Gastrocnemius medialis (tissue), 4 donors: ENCODE measurements at regions not wholly inside any gene's neighbourhood (a gene's known extent, or its start where the extent isn't known, plus 50 kb on each side); places are given as distances from the start of the nearest gene placed in this dataset.

Source experiments
- ATAC-seq, 2 donors: fragments of 150-250 bp; one replicate each; pipeline ENCODE4 v1.9.1; 2016
- DNase-seq, 2 donors: peaks; one replicate each; pipeline ENCODE4 v3.0.0-alpha.2; 2019
- H3K27ac ChIP-seq, 4 donors: fragments of 200-600 bp; sonication (generic); 1 replicate in 1 of 4; 2 replicates in 3 of 4; pipeline ENCODE4 v1.5.1; 2016 to 2018; ENCODE audit warnings: mild to moderate bottlenecking in 2 of 4, moderate library complexity in 1 of 4
- H3K27me3 ChIP-seq, 3 donors: fragments of 200-600 bp; sonication (generic) in 2 of 3; 1 replicate in 1 of 3; 2 replicates in 2 of 3; pipeline versions ENCODE4 v1.5.1 to v1.6.0; 2016 to 2019; ENCODE audit warnings: mild to moderate bottlenecking in 1 of 3, moderate library complexity in 1 of 3
- H3K36me3 ChIP-seq, 2 donors: fragments of 200-600 bp; sonication (generic) in 1 of 2; one replicate each; pipeline ENCODE4 v1.5.1; 2017 to 2018
- H3K4me1 ChIP-seq, 2 donors: fragments of 200-600 bp; sonication (generic) in 1 of 2; one replicate each; pipeline ENCODE4 v1.5.1; 2016 to 2017; ENCODE audit warnings: mild to moderate bottlenecking in 2 of 2
- H3K4me3 ChIP-seq, 4 donors: fragments of 200-600 bp; sonication (generic) in 3 of 4; 1 replicate in 1 of 4; 2 replicates in 3 of 4; pipeline ENCODE4 v1.5.1; 2016 to 2019; ENCODE audit warnings: mild to moderate bottlenecking in 2 of 4
- H3K9me3 ChIP-seq, 3 donors: fragments of 200-600 bp; sonication (generic) in 2 of 3; 1 replicate in 1 of 3; 2 replicates in 2 of 3; pipeline ENCODE4 v1.5.1; 2016 to 2019
- CTCF ChIP-seq, 5 experiments: fragments of 450-650 bp in 3 of 5; fragments of 200-600 bp in 2 of 5; sonication (generic) in 2 of 5; IDR thresholded peaks in 4 of 5; conservative IDR thresholded peaks in 1 of 5; 1 replicate in 4 of 5; 2 replicates in 1 of 5; pipeline ENCODE4 v1.5.1; 2016 to 2019; ENCODE audit warnings: antibody characterized with exemption in 5 of 5, mild to moderate bottlenecking in 3 of 5, moderate library complexity in 3 of 5
- POLR2A ChIP-seq, 2 donors: fragments of 450-650 bp; IDR thresholded peaks; one replicate each; pipeline ENCODE4 v1.6.1; 2017; ENCODE audit warnings: antibody characterized with exemption in 2 of 2, mild to moderate bottlenecking in 2 of 2, moderate library complexity in 2 of 2
- in situ Hi-C, 4 donors: fragments of 200-750 bp; cut with MboI; loops; one replicate each; pipeline versions ENCODE4 v1.15.0 to v1.8.0; 2017; ENCODE audit warnings: low sequenced_read_pairs in 4 of 4
- intact Hi-C: fragments of 100-400 bp; cut with DNase I; formaldehyde crosslinking; loops from one replicate; pipeline ENCODE4 v1.15.1; 2023; ENCODE audit warnings: low total_unique reads

- Histone ChIP-seq H3K27ac (no peak overlapping the region), H3K27me3 (no peaks in the 10 kb centered on the region), H3K36me3 (no peaks in the 10 kb centered on the region), H3K9me3 (no peaks in the 10 kb centered on the region), H3K4me1 (no peaks in the 10 kb centered on the region), H3K4me3 (no peak overlapping the region)
- ATAC-seq (no peak), DNase-seq (no peak)
- intact Hi-C loops, result no loop called here
- TF ChIP-seq POLR2A (IDR thresholded peaks at IDR 0.05) (no peak), CTCF (IDR thresholded peaks at IDR 0.05 in 4 of 5, conservative IDR thresholded peaks at IDR 0.05 in 1 of 5) (no peak)
- in situ Hi-C loops, result no loop called here
These were observed 106.1 kb upstream of the FER start for GRCh38 chr5:108641596-108641995.

- H3K36me3 ChIP-seq, result no peaks in the 10 kb centered on the region
- DNase-seq (no peak), ATAC-seq (no peak)
- no peaks in the 10 kb centered on the region for H3K4me1 ChIP-seq
- H3K27ac ChIP-seq, result no peak overlapping the region
- H3K9me3 ChIP-seq, result no peaks in the 10 kb centered on the region
- H3K27me3 ChIP-seq, result no peaks in the 10 kb centered on the region
- TF ChIP-seq CTCF (IDR thresholded peaks at IDR 0.05 in 4 of 5, conservative IDR thresholded peaks at IDR 0.05 in 1 of 5) (no peak), POLR2A (IDR thresholded peaks at IDR 0.05) (no peak)
- H3K4me3 ChIP-seq, result no peak overlapping the region
- in situ Hi-C loops (no loop called here), intact Hi-C loops (no loop called here)
These were observed 108.3 kb upstream of the FER start for GRCh38 chr5:108639366-108639765.

GRCh38 chr5:108638021-108638420, 109.7 kb upstream of the FER start:
- intact Hi-C loops, result no loop called here
- ATAC-seq (no peak), DNase-seq (no peak)
- H3K4me3 ChIP-seq, result no peak overlapping the region
- TF ChIP-seq CTCF (IDR thresholded peaks at IDR 0.05 in 4 of 5, conservative IDR thresholded peaks at IDR 0.05 in 1 of 5) (no peak), POLR2A (IDR thresholded peaks at IDR 0.05) (no peak)
- H3K27me3 ChIP-seq, result no peaks in the 10 kb centered on the region
- no peak overlapping the region for H3K27ac ChIP-seq
- in situ Hi-C loops, result no loop called here
- H3K36me3 ChIP-seq, result no peaks in the 10 kb centered on the region
- no peaks in the 10 kb centered on the region for H3K4me1 ChIP-seq
- H3K9me3 ChIP-seq, result no peaks in the 10 kb centered on the region

- Histone ChIP-seq H3K9me3 (no peaks in the 10 kb centered on the region), H3K36me3 (no peaks in the 10 kb centered on the region), H3K4me1 (no peaks in the 10 kb centered on the region), H3K27ac (no peak overlapping the region), H3K4me3 (no peak overlapping the region), H3K27me3 (no peaks in the 10 kb centered on the region)
- in situ Hi-C loops, result no loop called here
- no peak for DNase-seq
- no peak for TF ChIP-seq CTCF (IDR thresholded peaks at IDR 0.05 in 4 of 5, conservative IDR thresholded peaks at IDR 0.05 in 1 of 5)
- ATAC-seq, result no peak
- intact Hi-C loops, result no loop called here
These were observed 110.6 kb upstream of the FER start for GRCh38 chr5:108637134-108637533.

- H3K27me3 ChIP-seq, result no peaks in the 10 kb centered on the region
- in situ Hi-C loops, result no loop called here
- H3K4me3 ChIP-seq, result no peak overlapping the region
- intact Hi-C loops, result no loop called here
- H3K9me3 ChIP-seq, result no peaks in the 10 kb centered on the region
- DNase-seq (no peak), ATAC-seq (no peak)
- no peaks in the 10 kb centered on the region for H3K36me3 ChIP-seq
- TF ChIP-seq CTCF (IDR thresholded peaks at IDR 0.05 in 4 of 5, conservative IDR thresholded peaks at IDR 0.05 in 1 of 5) (no peak), POLR2A (IDR thresholded peaks at IDR 0.05) (no peak)
- no peak overlapping the region for H3K27ac ChIP-seq
- H3K4me1 ChIP-seq, result no peaks in the 10 kb centered on the region
These were observed 111.4 kb upstream of the FER start for GRCh38 chr5:108636135-108636853.
